ENCODE measurements at regions not wholly inside any gene's neighbourhood (a gene's known extent, or its start where the extent isn't known, plus 50 kb on each side); places are given as distances from the start of the nearest gene placed in this dataset.

GRCh38 chr5:107296572-107296971, 374.2 kb downstream of the EFNA5 start (continued):
- TF ChIP-seq ZNF70 (CRISPR knock-in tag; IDR thresholded peaks at IDR 0.05) = no peak

DNA sequence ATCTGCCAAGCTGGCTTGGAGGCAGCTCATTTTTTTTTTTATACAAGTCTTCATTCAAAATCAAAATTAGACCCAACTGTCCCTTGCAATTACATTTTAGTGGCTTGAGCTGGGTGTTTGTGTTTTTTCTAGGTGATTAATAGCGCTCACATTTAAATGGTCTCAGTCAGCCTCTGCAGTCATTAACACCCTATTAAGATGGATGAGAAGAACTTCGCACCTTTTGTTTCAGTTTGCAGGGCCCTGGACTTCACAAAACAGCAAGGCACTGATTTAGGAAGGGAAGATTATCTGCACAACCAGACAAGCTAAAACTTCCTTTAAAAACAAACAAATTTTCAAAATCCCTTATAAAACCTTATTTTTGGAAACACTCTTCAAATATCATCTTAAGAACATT, 374.8 kb downstream of the EFNA5 start:
- ATAC-seq = no peak
- no peak for TF ChIP-seq TCF4 (CRISPR knock-in tag; IDR thresholded peaks at IDR 0.05; ENCODE audit: borderline replicate concordance)
- TF ChIP-seq RARB (CRISPR knock-in tag; IDR thresholded peaks at IDR 0.05) = no peak
- TF ChIP-seq CREB5 (CRISPR knock-in tag; IDR thresholded peaks at IDR 0.05; ENCODE audit: low read depth) = no peak
- no peak for TF ChIP-seq ZNF565 (CRISPR knock-in tag; conservative IDR thresholded peaks at IDR 0.05; ENCODE audit: low read depth)
- no peak for TF ChIP-seq ZFP3 (CRISPR knock-in tag; IDR thresholded peaks at IDR 0.05)
- TF ChIP-seq, protein P1, sequence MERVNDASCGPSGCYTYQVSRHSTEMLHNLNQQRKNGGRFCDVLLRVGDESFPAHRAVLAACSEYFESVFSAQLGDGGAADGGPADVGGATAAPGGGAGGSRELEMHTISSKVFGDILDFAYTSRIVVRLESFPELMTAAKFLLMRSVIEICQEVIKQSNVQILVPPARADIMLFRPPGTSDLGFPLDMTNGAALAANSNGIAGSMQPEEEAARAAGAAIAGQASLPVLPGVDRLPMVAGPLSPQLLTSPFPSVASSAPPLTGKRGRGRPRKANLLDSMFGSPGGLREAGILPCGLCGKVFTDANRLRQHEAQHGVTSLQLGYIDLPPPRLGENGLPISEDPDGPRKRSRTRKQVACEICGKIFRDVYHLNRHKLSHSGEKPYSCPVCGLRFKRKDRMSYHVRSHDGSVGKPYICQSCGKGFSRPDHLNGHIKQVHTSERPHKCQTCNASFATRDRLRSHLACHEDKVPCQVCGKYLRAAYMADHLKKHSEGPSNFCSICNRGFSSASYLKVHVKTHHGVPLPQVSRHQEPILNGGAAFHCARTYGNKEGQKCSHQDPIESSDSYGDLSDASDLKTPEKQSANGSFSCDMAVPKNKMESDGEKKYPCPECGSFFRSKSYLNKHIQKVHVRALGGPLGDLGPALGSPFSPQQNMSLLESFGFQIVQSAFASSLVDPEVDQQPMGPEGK (CRISPR knock-in tag; IDR thresholded peaks at IDR 0.05; ENCODE audit: borderline replicate concordance) = no peak
- no peak for TF ChIP-seq TOX (CRISPR knock-in tag; IDR thresholded peaks at IDR 0.05; ENCODE audit: borderline replicate concordance)
- no peak for TF ChIP-seq ARNTL (CRISPR knock-in tag; IDR thresholded peaks at IDR 0.05; ENCODE audit: borderline replicate concordance, low read depth)
- no peak for TF ChIP-seq ZNF70 (CRISPR knock-in tag; IDR thresholded peaks at IDR 0.05)
- no peak for TF ChIP-seq SNAI2 (CRISPR knock-in tag; IDR thresholded peaks at IDR 0.05)
- TF ChIP-seq GLIS3 (CRISPR knock-in tag; IDR thresholded peaks at IDR 0.05) = no peak
- TF ChIP-seq TSHZ2 (CRISPR knock-in tag; IDR thresholded peaks at IDR 0.05) = no peak
- TF ChIP-seq ZNF8 (CRISPR knock-in tag; IDR thresholded peaks at IDR 0.05) = no peak
- no peak for TF ChIP-seq CSDC2 (CRISPR knock-in tag; IDR thresholded peaks at IDR 0.05)
- TF ChIP-seq, protein P2, sequence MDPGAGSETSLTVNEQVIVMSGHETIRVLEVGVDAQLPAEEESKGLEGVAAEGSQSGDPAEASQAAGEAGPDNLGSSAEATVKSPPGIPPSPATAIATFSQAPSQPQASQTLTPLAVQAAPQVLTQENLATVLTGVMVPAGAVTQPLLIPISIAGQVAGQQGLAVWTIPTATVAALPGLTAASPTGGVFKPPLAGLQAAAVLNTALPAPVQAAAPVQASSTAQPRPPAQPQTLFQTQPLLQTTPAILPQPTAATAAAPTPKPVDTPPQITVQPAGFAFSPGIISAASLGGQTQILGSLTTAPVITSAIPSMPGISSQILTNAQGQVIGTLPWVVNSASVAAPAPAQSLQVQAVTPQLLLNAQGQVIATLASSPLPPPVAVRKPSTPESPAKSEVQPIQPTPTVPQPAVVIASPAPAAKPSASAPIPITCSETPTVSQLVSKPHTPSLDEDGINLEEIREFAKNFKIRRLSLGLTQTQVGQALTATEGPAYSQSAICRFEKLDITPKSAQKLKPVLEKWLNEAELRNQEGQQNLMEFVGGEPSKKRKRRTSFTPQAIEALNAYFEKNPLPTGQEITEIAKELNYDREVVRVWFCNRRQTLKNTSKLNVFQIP (CRISPR knock-in tag; IDR thresholded peaks at IDR 0.05; ENCODE audit: borderline replicate concordance, low read depth) = no peak
- no peak for TF ChIP-seq CSRNP3 (CRISPR knock-in tag; IDR thresholded peaks at IDR 0.05)
- TF ChIP-seq PPARA (CRISPR knock-in tag; IDR thresholded peaks at IDR 0.05; ENCODE audit: borderline replicate concordance) = no peak
- TF ChIP-seq ZC3H10 (CRISPR knock-in tag; IDR thresholded peaks at IDR 0.05) = no peak

- ATAC-seq = no peak
- TF ChIP-seq ZC3H10 (CRISPR knock-in tag; IDR thresholded peaks at IDR 0.05) (no peak), CSRNP3 (CRISPR knock-in tag; IDR thresholded peaks at IDR 0.05) (no peak), TOX (CRISPR knock-in tag; IDR thresholded peaks at IDR 0.05; ENCODE audit: borderline replicate concordance) (no peak), PPARA (CRISPR knock-in tag; IDR thresholded peaks at IDR 0.05; ENCODE audit: borderline replicate concordance) (no peak), SNAI2 (CRISPR knock-in tag; IDR thresholded peaks at IDR 0.05) (no peak), ZNF565 (CRISPR knock-in tag; conservative IDR thresholded peaks at IDR 0.05; ENCODE audit: low read depth) (no peak), BACH2 (CRISPR knock-in tag; IDR thresholded peaks at IDR 0.05; ENCODE audit: borderline replicate concordance) (no peak), GLIS3 (CRISPR knock-in tag; IDR thresholded peaks at IDR 0.05) (no peak), CSDC2 (CRISPR knock-in tag; IDR thresholded peaks at IDR 0.05) (no peak), OSR1 (CRISPR knock-in tag; IDR thresholded peaks at IDR 0.05) (no peak), ZFP30 (CRISPR knock-in tag; IDR thresholded peaks at IDR 0.05) (no peak), CREB5 (CRISPR knock-in tag; IDR thresholded peaks at IDR 0.05; ENCODE audit: low read depth) (no peak), ZNF70 (CRISPR knock-in tag; IDR thresholded peaks at IDR 0.05) (no peak), TSHZ2 (CRISPR knock-in tag; IDR thresholded peaks at IDR 0.05) (no peak), ESRRG (CRISPR knock-in tag; IDR thresholded peaks at IDR 0.05) (no peak)
These were observed 376.1 kb downstream of the EFNA5 start for GRCh38 chr5:107294669-107295068.
